DND-41 (cell line): ENCODE measurements at regions not wholly inside any gene's neighbourhood (a gene's known extent, or its start where the extent isn't known, plus 50 kb on each side); places are given as distances from the start of the nearest gene placed in this dataset.

ENCODE experiments used
- CTCF ChIP-seq: IDR thresholded peaks from 2 replicates; pipeline ENCODE4 v1.5.1; 2012; ENCODE audit warnings: borderline replicate concordance, low read length, moderate library complexity, mild to moderate bottlenecking; ENCODE audit not compliant: poor library complexity, severe bottlenecking; ENCODE audit errors: extremely low read depth
- EZH2 ChIP-seq: IDR thresholded peaks from 3 replicates; pipeline ENCODE4 v1.6.1; 2012; ENCODE audit warnings: borderline replicate concordance, low read depth, mild to moderate bottlenecking, moderate library complexity, low read length, inconsistent platforms; ENCODE audit not compliant: severe bottlenecking

GRCh38 chr11:127217452-127218274 is 217.1 kb upstream of the KIRREL3 start:
- no peak for TF ChIP-seq CTCF
- TF ChIP-seq EZH2: no peak
